GM19351 (cell line): ENCODE measurements at regions not wholly inside any gene's neighbourhood (a gene's known extent, or its start where the extent isn't known, plus 50 kb on each side); places are given as distances from the start of the nearest gene placed in this dataset.

ENCODE experiments used
- ATAC-seq: cut with Tn5 transposase; IDR thresholded peaks from one replicate; pipeline ENCODE4 v1.9.1; 2021; ENCODE audit warnings: mild to moderate bottlenecking, moderate library complexity; ENCODE audit not compliant: unreplicated experiment

DNA sequence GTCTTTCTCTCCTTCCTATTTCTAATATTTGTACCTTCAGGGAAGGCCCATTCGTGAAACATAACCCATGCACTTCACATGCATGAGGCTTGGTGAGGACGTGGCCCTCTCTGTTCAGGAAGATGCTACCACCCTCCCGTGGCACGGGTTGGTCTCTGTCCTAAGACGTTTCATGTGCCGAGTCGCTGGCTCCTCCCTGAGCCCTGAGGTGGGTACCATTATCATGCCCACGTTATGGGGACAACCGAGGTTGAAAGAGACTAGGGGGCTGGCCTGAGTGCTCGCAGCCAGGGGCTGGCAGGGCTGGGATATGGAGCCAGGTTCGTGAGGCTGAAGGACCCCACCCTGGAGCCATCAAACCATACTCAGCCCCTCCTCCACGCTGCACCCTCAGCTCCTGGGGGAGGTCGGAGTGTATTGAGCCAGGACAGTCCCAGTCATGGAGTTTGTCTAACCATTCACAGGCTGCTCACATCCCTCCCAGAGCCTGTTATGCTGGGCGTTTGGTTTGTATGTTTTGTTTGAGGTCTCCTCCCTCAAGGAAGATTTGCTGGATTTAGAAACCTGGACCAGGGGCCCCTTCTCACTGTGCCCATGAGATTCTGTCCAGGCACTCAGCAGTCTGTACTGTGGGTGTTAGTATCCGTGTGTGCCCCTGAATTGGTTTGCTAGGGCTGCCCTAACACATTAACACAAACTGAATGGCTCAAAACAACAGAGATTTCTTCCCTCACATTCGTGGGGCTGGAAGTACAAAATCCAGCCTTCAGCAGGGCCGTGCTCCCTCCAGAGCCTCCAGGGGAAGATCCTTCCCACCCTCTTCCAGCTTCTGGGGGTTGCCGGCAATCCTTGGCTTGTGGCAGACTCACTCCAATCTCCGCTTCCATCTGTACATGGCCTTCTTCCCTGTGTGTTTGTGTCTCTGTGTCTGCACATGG, 88.3 kb downstream of the ANKRD60 start:
- no peak for ATAC-seq

DNA sequence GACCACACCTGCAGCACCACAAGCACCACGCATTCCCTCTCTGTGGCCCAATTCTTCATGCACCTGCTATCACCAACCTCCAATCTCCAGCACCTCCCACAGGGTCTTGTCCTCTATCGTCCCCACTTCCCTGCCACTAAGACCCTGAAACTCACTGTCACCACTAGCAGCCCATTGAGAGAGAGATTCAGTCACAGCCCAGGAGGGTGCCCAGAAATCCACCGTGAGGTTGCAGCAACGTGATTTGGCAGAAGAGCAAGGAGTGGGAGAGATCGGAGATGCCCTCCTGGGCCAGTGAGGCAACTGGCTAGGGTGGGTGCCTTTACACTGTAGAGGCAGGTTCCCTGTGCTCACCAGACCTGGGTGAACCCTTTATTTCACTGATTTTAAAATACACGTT, 90.1 kb downstream of the ANKRD60 start:
- ATAC-seq: no peak

DNA sequence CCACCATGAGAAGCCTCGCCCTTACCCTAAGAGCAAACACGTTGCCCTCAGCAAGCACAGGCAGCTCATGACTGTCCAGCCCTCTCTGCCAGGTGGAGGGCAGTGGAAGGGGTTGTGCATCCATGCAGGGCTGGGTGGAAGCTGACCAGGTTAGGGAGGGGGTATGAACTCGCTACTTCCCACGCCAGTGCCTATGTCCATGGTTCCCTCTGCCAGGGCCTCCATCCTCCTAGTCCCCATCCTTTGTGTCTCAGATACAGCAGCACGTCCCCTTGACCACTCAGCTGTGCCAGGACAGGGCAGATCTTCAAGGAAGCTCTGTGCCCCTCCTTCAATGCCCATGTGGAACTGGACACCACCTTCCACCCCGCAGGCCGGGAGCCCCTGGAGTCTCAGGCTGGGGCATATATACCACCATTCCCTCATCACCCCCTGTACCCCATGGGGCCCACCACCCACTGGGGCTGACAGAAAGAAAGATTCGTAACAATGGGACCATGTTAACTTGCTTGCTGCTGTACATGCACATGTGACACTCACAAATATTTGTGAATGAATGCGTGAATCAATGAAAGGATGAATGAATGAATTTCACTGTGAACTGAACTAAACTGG, 90.7 kb downstream of the ANKRD60 start:
- no peak for ATAC-seq

DNA sequence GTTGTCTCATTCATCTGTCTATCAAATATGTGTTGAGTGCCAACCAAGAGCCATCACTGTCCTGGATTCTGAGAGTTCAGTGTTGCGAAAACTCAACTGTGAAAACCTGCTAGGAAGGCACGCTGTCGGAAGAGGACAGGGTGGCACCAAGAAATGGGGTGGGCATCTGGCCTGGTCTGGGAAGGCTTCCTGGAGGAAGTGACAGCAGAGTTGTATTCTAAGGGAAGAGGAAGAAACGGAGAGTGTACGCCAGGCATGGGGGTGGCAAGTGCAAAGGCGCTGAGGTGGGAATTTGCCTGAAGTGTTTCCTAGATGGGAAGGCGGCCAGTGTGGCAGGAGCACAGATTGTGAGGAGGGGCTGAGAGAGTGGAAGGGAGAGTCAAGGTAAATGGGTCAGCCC, 91.2 kb downstream of the ANKRD60 start:
- ATAC-seq: no peak

DNA sequence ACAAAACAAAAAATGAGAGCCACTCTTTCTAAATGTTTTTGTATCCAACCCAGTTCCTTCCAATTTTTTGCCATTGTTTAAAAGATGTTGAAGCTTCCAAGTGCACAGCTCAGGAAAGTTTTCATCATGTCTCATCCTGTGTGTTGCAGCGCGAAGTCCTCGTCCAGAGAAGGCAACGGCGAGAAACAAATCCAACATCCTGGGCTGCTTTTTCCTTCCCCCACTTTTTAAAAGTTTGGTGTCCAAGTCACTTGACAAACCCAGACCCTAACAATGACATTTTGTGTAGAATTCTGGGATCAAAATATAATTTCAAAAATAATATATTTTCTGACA, 92.3 kb downstream of the ANKRD60 start:
- no peak for ATAC-seq

DNA sequence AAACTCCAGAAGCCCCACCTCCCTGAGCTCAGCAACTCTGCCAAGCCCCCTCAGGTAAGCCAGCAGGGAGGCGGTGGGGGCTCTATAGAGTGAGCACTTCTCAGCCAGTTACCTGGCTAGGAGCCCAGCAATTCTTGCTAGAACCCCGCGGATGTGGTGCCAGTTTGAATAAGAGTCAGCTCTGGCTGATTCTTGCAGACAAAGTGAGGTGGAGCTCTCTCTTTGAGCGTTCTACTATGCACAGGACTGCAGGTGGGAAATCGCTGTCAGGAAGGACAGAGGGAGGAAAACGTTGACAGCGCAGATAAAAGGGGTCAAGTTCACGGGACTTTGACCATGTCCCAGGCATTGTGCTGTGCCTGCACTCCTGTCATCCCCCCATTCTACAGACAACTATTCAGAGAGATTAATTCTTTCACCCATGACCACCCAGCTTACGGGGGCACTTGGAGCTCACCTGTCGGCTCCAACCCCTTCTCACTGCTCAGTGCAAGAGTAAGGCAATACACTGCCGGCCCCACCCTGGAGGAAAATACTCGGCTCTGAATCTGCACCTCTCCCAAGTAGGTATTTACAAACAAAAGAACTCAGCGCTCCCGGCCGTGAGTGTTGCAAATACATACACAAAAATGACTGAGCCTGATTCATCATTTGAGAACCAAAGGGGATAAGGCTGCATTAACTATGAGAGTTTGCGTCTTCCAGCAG, 92.9 kb downstream of the ANKRD60 start:
- ATAC-seq: no peak

DNA sequence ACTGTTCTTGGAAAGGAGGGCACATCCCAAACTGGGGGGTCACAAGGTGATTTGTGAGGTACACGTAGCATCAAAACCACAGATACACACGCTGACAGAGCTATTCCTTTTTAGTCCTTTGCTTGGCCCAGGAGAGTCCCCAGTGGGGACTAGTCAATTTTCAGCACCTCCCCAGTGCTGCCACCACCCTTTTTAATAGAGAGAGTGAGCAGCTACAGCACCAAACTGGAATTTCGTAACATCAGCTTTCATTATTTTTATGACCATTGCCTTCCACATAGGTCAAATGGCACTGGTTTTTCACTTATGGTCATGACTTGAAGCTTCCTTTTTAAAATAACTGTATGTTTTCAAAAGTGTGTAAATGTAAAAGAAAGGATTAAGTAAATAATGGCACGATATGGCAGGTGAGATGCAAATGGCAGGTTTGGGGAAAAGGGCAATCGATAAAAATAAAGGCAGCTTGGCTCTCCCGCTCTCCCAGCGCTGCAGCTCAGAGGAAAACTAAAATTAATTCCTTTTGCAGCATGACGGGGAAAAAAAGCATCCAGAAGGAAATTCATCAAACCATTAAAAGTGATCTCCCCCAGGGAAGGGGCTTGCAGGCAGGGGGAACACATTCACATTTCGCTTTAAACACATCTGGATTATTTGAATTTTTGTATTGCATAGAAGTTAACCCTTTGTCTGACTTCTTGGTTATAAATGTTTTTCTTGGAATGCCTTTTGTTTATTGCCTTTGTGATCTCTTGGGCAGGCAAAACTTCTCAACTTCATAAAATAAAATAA, 95.2 kb downstream of the ANKRD60 start:
- no peak for ATAC-seq

DNA sequence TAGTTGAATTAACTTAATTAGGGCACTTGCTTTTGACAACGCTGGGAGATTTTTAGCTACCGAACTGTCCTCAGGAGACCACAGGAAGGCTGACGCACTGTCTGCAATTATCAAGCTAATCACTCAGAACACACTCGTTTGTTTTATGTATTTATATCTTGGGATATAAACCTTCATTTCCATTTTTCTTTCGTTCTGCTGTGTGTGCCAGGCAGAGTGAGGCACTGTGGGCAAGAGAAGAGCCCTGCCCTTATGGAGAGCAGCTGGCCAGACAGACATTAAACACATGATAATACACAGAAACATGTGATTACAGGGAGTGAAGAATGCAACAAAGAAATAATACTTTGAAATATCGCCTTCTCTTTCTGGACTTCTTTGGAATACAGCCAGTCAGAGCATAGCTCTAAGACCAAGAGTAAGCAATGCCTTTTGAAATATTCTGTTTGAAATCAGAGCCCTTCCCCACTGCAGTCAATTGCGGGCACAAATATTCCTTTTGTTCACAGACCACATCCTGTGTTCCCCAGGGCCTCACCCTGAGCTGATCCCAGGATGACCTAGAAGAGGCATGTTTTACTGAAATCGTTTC, 96.8 kb downstream of the ANKRD60 start:
- no peak for ATAC-seq

DNA sequence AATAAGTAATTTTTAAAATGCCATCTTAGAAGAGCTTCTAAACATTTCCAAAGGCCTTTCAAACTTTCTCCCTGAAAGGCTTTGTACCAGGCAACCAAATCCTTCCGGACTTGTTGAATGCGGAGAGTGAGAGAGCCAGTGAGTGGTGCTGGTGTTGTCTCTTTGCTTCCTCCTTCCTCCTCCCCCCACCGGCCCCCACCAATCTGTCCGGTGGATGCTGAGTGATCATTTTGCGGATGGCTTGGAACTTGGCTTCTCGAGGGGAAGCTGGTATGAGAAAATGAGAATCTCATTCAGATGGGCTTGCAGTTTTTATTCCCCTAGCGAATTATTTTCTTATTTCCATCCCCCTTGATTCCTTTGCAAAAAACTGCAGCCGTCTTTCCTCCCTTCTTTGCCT, 97.3 kb downstream of the ANKRD60 start:
- no peak for ATAC-seq

DNA sequence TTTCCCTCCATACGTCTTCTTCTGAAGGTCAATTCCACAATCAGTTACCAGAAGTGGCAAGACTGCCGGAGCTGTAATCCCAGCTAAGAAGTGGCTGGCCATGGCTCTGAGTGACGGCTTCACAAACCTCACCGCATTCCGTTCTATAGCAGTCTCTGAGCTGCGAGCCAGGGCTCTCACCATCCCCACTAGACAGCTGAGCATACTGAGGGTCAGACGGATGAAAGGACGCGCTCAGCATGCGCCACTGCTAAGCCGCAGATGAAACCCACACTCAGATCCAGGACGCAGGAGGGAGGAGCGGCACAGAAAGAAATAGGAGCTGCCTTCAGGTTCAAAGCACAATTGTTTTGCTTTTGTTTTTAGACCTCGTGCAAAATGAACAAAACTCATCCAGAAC, 97.9 kb downstream of the ANKRD60 start:
- ATAC-seq: no peak

DNA sequence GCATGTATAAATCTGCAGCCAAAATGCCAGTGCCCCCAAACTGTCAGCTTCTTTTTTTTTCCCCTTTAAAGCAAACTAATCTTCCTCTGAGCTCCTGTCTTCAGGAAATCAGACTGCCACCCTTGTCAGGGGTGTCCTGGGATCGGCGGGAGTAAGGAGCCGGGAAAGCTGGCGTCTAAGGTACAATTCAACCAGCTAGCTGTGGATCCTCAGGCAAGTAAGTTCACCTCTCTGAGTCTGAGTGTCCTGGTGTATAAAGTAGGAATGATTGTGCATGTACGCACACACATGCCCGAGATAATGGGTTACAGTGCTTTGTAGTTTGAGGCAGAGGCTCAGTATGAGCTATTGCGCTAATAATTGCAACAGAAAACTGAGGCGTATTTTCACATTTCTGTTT, 98.3 kb downstream of the ANKRD60 start:
- no peak for ATAC-seq

DNA sequence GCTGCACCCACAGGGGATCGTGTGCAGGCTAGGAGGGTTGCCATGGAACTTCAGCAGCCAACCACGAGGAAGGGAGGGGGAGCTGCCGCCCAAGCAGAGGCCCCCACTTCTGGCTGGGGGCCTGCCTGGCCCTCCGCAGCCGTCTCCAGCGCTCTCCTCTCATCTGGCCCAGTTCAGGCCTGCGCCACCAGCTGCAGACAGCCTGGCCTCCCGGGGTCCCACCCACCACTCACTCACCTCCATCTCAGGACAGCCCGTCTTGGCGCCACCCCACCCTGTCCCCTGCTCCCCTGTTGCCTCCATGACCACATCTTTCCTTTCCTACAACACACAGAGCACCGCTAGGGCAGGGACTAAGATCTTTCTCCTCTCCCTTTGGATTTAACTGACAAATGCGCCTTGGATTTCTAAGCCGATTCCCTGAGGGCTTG, 98.7 kb downstream of the ANKRD60 start:
- ATAC-seq: no peak

DNA sequence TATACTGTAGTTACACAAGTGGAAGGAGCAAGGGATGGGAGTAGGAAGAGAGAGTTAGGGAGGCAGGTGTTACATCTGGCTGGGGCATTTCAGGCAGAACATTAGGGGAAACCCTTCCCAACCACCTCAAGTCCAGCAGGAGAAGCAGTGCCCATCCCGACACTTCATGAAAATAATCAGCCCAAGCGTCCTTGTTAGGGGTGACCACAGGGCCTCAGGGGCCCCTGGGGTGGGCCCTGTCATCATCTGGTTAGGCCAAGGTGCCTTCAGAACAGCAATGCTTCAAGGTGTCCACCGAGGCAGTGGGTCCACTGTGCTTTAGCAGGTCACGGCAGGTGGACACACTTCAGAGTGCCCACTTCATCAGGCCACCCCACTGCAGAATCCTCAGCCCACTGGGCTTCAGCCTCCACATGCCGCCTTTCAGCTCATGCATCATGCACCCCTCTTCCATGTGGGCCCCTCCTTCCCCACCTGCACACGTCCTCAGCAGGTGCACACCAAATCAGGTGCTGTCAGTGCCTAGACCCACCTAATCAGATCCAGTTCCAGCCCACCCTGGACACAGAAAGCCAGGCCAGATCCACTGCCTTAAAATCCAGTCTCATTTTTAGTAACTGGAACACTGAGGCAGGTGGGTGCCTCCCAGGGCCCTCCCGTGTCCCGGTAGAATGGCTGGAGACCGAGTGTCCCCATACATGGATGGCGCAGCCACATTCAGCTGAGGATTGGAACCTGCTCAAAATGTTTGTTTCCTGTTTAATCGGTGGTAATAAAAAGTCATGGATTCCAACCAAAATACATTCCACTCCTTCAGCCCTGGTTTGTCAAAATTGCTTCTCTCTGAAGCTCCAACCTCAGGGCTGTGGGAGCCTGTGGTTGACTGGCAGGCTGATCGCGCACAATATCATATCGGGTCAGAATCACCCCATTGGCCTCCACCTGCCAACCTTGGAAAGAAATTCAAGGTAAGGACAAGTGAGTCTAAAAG, 99.5 kb downstream of the ANKRD60 start:
- no peak for ATAC-seq

DNA sequence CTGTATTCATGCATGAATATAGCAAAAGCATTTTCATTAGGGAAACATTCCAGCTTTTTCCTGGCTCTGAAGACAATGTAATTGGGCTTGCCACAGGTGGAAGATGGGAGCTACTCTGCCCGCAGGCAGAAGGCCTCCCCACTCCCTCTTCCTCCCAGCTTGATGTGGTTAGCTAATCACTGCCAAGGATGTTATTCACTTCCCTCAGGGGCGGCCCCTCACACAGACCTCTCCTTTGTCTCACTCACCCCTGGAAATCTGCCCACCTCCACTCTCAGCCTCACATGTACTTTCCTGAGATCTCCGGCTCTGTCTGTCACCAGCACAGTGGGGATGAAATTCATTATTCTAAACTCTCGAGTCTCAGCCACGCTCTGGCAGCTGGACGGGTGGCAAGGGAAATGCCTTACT, 100.7 kb downstream of the ANKRD60 start:
- no peak for ATAC-seq

DNA sequence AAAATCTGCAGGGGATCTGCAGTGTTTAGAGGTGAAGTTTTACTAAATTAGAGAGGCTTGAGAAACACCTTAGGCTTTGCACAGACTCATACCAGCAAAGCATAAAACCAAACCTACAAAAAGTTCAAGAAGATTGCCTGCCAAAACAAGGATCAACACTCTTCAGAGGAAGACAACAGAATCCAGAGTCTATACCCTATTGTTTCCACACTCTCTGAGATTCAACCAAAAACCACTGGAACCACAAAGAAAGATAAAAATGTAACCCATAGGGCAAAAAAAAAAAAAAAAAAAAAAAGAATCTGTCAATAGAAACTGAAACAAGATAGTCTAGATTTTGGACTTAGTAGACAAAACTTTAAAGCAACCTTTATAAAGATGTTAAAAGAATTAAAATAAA, 102.7 kb downstream of the ANKRD60 start:
- ATAC-seq: no peak

DNA sequence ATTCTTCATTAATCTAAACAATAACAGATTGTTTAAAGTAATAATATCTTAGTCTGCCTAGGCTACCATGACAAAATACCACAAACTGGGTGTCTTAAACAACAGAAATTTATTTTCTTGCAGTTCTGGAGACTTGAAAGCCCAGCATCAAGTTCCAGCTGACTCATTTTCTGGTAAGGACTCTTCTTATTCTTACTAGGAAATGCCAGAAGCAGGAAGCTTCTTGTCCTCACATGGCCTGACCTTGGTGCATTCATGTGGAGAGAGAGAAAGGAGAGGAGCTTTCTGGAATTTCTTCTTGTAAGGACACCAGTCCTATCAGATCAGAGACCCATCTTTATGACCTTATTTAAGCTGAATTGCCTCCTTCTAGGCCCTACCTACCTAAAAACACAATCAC, 110.5 kb downstream of the ANKRD60 start:
- ATAC-seq: no peak

DNA sequence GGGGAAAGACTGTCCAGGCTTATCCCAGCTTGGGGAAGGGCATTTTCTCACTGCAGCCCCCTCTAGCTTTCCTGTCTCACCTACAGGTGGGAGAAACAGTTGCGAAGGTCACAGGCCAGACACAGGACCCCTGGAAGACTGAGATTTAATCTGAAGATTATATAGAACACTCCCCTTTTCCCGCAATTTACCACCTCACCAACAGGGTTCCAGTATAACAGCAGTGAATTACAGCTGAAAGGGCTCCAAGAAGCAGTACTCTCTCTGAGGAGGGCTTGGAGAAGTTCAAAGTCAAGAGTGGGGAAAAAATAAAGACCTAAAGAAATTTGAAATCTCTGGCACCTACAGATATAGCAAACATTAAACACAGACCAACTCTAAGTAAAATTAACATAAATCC, 111.9 kb downstream of the ANKRD60 start:
- ATAC-seq: no peak

DNA sequence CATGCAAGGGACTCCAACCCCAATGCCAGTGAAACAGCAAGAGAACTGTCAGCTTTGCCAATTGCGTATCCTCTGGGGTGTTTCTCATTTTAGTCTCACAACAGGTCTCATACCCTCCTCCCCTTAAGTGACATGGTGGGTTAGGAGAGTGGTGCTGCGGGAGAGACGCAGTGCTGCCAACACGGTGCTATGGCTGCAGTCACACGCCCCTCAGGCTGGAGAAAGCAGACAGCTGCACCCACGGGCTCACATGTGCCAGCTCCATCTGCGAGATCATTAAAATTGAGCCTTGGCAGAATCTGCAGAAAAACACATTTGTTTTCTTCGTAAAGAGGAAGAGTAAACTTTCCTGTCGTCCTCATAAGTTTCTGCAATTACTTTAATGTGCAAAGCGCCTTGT, 114.7 kb downstream of the ANKRD60 start:
- no peak for ATAC-seq

DNA sequence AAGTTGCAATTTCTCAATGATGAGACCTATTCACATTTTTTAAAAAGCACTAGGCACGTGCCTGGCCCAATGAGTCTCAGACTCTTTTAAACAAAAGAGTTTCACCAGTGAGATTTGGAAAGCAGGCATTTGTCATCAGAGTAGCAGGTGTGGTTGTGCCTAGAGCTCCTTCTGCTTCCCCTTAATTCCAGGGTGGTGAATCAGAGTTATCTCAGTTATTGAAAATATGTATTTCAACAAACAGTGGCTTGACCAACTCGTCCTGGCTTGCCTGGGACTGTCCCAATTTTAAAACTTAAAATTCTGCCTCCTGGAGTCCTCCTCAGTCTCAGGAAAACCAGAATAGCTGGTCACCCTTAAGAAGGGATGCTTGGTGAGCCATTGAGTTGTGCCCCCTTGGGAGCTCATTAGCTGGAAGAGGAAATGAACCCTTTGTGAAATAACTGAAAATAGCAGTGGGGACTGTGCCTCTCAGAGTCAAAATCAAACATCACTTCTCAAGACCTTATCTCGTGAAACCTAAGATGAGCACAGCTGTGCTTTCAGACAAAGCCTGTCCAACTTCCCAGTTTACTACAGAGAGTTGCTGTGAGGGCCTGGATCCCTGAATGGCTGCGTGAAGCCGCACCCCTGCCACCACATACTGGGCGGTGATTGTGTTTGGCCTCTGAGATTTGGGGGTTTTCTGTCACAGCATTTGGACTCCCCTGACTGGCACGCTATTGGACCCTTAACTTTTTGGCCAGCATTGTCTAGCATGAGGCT, 116.3 kb downstream of the ANKRD60 start:
- no peak for ATAC-seq
